Sigmoid colon (tissue), 6 donors: ENCODE measurements at regions not wholly inside any gene's neighbourhood (a gene's known extent, or its start where the extent isn't known, plus 50 kb on each side); places are given as distances from the start of the nearest gene placed in this dataset.

Experiments used
- DNase-seq: peaks from one replicate; pipeline ENCODE4 v3.0.0-alpha.2; 2019
- H3K27ac ChIP-seq, 4 donors: fragments of 200-600 bp; sonication (generic); one replicate each; pipeline ENCODE4 v1.5.1; 2016 to 2019; ENCODE audit warnings: mild to moderate bottlenecking in 1 of 4
- H3K27me3 ChIP-seq, 3 donors: fragments of 200-600 bp; sonication (generic); one replicate each; pipeline ENCODE4 v1.5.1; 2019; ENCODE audit warnings: mild to moderate bottlenecking in 1 of 3
- H3K36me3 ChIP-seq, 4 donors: fragments of 200-600 bp; sonication (generic); one replicate each; pipeline ENCODE4 v1.5.1; 2016 to 2019
- H3K4me1 ChIP-seq, 4 donors: fragments of 200-600 bp; sonication (generic); one replicate each; pipeline ENCODE4 v1.5.1; 2017 to 2019
- H3K4me3 ChIP-seq, 4 donors: fragments of 200-600 bp; sonication (generic); one replicate each; pipeline ENCODE4 v1.5.1; 2017 to 2019; ENCODE audit warnings: mild to moderate bottlenecking in 2 of 4, moderate library complexity in 1 of 4
- H3K9me3 ChIP-seq, 4 donors: fragments of 200-600 bp in 3 of 4; sonication (generic) in 3 of 4; one replicate each; pipeline versions ENCODE4 v1.5.1 to v1.6.1; 2013 to 2019
- CTCF ChIP-seq, 4 experiments: fragments of 450-650 bp in 3 of 4; fragments of 200-600 bp in 1 of 4; IDR thresholded peaks; one replicate each; pipeline ENCODE4 v1.5.1; 2016 to 2019; ENCODE audit warnings: antibody characterized with exemption in 4 of 4, mild to moderate bottlenecking in 3 of 4, moderate library complexity in 2 of 4
- EP300 ChIP-seq, 4 donors: sonication (generic); formaldehyde crosslinking; IDR thresholded peaks; one replicate each; pipeline ENCODE4 v1.6.1; 2017; ENCODE audit warnings: antibody characterized with exemption in 4 of 4
- POLR2A ChIP-seq, 2 donors: fragments of 450-650 bp; IDR thresholded peaks; one replicate each; pipeline ENCODE4 v1.6.1; 2016; ENCODE audit warnings: antibody characterized with exemption in 2 of 2, mild to moderate bottlenecking in 2 of 2, moderate library complexity in 2 of 2
- POLR2AphosphoS5 ChIP-seq, 4 donors: sonication (generic); formaldehyde crosslinking; IDR thresholded peaks; one replicate each; pipeline ENCODE4 v1.6.1; 2017; ENCODE audit warnings: antibody characterized with exemption in 4 of 4
- WGBS, 2 donors: extraction: QIAGEN DNeasy Blood & Tissue Kit; methylation state at CpG; one replicate each; pipeline ENCODE4 v1.1.7; 2013; 5-methylcytosine and 5-hydroxymethylcytosine counted together
- intact Hi-C: fragments of 100-400 bp; cut with DNase I; formaldehyde crosslinking; loops from one replicate; pipeline ENCODE4 v1.15.1; 2023
- small RNA-seq, 3 donors: library from RNA; depleted of rRNA; stranded (forward); fragments of <200 nt; gene quantifications; one replicate each; pipeline ENCODE3, GENCODE V24; 2016
- donor health status: healthy with polysubstance abuse.
- donor health status: healthy.

GRCh38 chr2:9793156-9793917 lies 49.9 kb upstream of the TAF1B start:
- no peaks in the 10 kb centered on the region for H3K4me1 ChIP-seq
- DNase-seq = no peak
- H3K27me3 ChIP-seq = no peaks in the 10 kb centered on the region
- H3K4me3 ChIP-seq = no peak overlapping the region
- 78 to 83% methylated on average over 13 of the region's 13 CpGs for WGBS, 2 donors
- no peak for TF ChIP-seq EP300 (IDR thresholded peaks at IDR 0.05)
- TF ChIP-seq POLR2AphosphoS5 (IDR thresholded peaks at IDR 0.05) = no peak
- no peak for TF ChIP-seq POLR2A (IDR thresholded peaks at IDR 0.05)
- TF ChIP-seq CTCF (IDR thresholded peaks at IDR 0.05) = no peak
- H3K27ac ChIP-seq = no peak overlapping the region
- no peaks in the 10 kb centered on the region for H3K36me3 ChIP-seq
- intact Hi-C loops = loop anchor here (10.0 kb wide), 1 partner anchor 641 kb away; no protein-coding TSS in a partner anchor
- no peaks in the 10 kb centered on the region for H3K9me3 ChIP-seq

Small RNAs in the stretch of these regions (small RNA-seq; reads per million reads assigned to genes)
- gene AC082651.2 (0 reads per million in 3 donors), gene RNU4-73P (0 reads per million in 3 donors)
